ENCODE measurements at regions not wholly inside any gene's neighbourhood (a gene's known extent, or its start where the extent isn't known, plus 50 kb on each side); places are given as distances from the start of the nearest gene placed in this dataset.
A peak's percentile ranks its signal among the peaks of the same experiment; 100 is the strongest.

- DNase-seq (ENCODE audit: extremely low spot score, unreplicated experiment): no peak
- Mint-ChIP-seq H3K27me3 (ENCODE audit: unreplicated experiment) (no peaks in the 10 kb centered on the region), H3K36me3 (ENCODE audit: unreplicated experiment) (no peaks in the 10 kb centered on the region), H3K4me3 (ENCODE audit: unreplicated experiment) (no peak overlapping the region), H3K9me3 (ENCODE audit: unreplicated experiment) (no peaks in the 10 kb centered on the region), H3K4me1 (ENCODE audit: unreplicated experiment) (no peaks in the 10 kb centered on the region), H3K27ac (ENCODE audit: unreplicated experiment) (no peak overlapping the region)
- no peak for TF ChIP-seq CTCF (IDR thresholded peaks at IDR 0.05)
These were observed 310.9 kb upstream of the MAOA start for GRCh38 chrX:43345166-43345565.

GRCh38 chrX:43349363-43349762 is 306.7 kb upstream of the MAOA start:
- H3K9me3 Mint-ChIP-seq (ENCODE audit: unreplicated experiment): peaks cover 2% of the 10 kb centered on the region
- no peaks in the 10 kb centered on the region for H3K4me1 Mint-ChIP-seq (ENCODE audit: unreplicated experiment)
- H3K27me3 Mint-ChIP-seq (ENCODE audit: unreplicated experiment): no peaks in the 10 kb centered on the region
- DNase-seq (ENCODE audit: extremely low spot score, unreplicated experiment): no peak
- H3K36me3 Mint-ChIP-seq (ENCODE audit: unreplicated experiment): no peaks in the 10 kb centered on the region
- no peak overlapping the region for H3K27ac Mint-ChIP-seq (ENCODE audit: unreplicated experiment)
- no peak overlapping the region for H3K4me3 Mint-ChIP-seq (ENCODE audit: unreplicated experiment)
- TF ChIP-seq CTCF (IDR thresholded peaks at IDR 0.05): peak; percentile 52

GRCh38 chrX:43350935-43351334 is 305.2 kb upstream of the MAOA start:
- H3K9me3 Mint-ChIP-seq (ENCODE audit: unreplicated experiment): peaks cover 3% of the 10 kb centered on the region
- H3K27me3 Mint-ChIP-seq (ENCODE audit: unreplicated experiment): no peaks in the 10 kb centered on the region
- H3K27ac Mint-ChIP-seq (ENCODE audit: unreplicated experiment): no peak overlapping the region
- DNase-seq (ENCODE audit: extremely low spot score, unreplicated experiment): no peak
- no peak overlapping the region for H3K4me3 Mint-ChIP-seq (ENCODE audit: unreplicated experiment)
- H3K4me1 Mint-ChIP-seq (ENCODE audit: unreplicated experiment): no peaks in the 10 kb centered on the region
- no peak for TF ChIP-seq CTCF (IDR thresholded peaks at IDR 0.05)
- H3K36me3 Mint-ChIP-seq (ENCODE audit: unreplicated experiment): no peaks in the 10 kb centered on the region

- H3K4me1 Mint-ChIP-seq (ENCODE audit: unreplicated experiment): no peaks in the 10 kb centered on the region
- H3K4me3 Mint-ChIP-seq (ENCODE audit: unreplicated experiment): no peak overlapping the region
- DNase-seq (ENCODE audit: extremely low spot score, unreplicated experiment): no peak
- H3K27me3 Mint-ChIP-seq (ENCODE audit: unreplicated experiment): no peaks in the 10 kb centered on the region
- peaks cover 3% of the 10 kb centered on the region for H3K9me3 Mint-ChIP-seq (ENCODE audit: unreplicated experiment)
- no peaks in the 10 kb centered on the region for H3K36me3 Mint-ChIP-seq (ENCODE audit: unreplicated experiment)
- H3K27ac Mint-ChIP-seq (ENCODE audit: unreplicated experiment): no peak overlapping the region
- no peak for TF ChIP-seq CTCF (IDR thresholded peaks at IDR 0.05)
These were observed 298.4 kb upstream of the MAOA start for GRCh38 chrX:43357741-43358140.

- H3K27me3 Mint-ChIP-seq (ENCODE audit: unreplicated experiment): no peaks in the 10 kb centered on the region
- no peaks in the 10 kb centered on the region for H3K4me1 Mint-ChIP-seq (ENCODE audit: unreplicated experiment)
- TF ChIP-seq CTCF (IDR thresholded peaks at IDR 0.05): no peak
- DNase-seq (ENCODE audit: extremely low spot score, unreplicated experiment): no peak
- H3K4me3 Mint-ChIP-seq (ENCODE audit: unreplicated experiment): no peak overlapping the region
- H3K9me3 Mint-ChIP-seq (ENCODE audit: unreplicated experiment): peaks cover 23% of the 10 kb centered on the region
- no peak overlapping the region for H3K27ac Mint-ChIP-seq (ENCODE audit: unreplicated experiment)
- no peaks in the 10 kb centered on the region for H3K36me3 Mint-ChIP-seq (ENCODE audit: unreplicated experiment)
These were observed 283.1 kb upstream of the MAOA start for GRCh38 chrX:43373032-43373431.
